ENCODE measurements at regions not wholly inside any gene's neighbourhood (a gene's known extent, or its start where the extent isn't known, plus 50 kb on each side); places are given as distances from the start of the nearest gene placed in this dataset.
"Not testable (repeated sequence)": the region's sequence is repeated elsewhere in the genome, so short reads cannot be mapped to it uniquely, and the experiment has no call there.

GRCh38 chr1:166588741-166589140 lies 250.5 kb upstream of the POGK start:
- H3K27ac ChIP-seq, result no peak overlapping the region
- no peak for DNase-seq (ENCODE audit: low spot score)
- CTCF ChIA-PET, result no interaction called here
- POLR2A ChIA-PET (ENCODE audit: low non-redundant PET), result no interaction called here
- TF ChIP-seq, protein P1, sequence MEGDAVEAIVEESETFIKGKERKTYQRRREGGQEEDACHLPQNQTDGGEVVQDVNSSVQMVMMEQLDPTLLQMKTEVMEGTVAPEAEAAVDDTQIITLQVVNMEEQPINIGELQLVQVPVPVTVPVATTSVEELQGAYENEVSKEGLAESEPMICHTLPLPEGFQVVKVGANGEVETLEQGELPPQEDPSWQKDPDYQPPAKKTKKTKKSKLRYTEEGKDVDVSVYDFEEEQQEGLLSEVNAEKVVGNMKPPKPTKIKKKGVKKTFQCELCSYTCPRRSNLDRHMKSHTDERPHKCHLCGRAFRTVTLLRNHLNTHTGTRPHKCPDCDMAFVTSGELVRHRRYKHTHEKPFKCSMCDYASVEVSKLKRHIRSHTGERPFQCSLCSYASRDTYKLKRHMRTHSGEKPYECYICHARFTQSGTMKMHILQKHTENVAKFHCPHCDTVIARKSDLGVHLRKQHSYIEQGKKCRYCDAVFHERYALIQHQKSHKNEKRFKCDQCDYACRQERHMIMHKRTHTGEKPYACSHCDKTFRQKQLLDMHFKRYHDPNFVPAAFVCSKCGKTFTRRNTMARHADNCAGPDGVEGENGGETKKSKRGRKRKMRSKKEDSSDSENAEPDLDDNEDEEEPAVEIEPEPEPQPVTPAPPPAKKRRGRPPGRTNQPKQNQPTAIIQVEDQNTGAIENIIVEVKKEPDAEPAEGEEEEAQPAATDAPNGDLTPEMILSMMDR (conservative IDR thresholded peaks at IDR 0.05; ENCODE audit: low read depth), result no peak

DNA sequence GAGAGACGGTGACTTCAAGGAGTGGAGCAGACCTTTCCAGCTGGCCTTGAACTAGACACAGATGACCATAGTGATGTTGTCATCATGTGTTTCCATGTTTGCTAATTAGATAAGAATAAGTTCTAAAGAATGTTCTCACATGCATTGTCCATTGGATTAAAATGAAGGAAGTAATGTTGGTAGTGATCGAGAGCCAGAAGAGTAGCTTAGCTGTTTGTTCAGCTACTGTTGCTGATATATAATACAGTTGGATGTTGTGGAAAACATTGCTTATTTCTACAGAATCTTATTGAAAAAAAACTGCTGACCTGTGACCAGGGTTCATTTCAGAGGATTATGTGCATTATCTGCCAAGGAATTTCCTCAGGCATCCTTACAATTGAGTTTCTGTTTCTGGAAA lies 249.1 kb upstream of the POGK start:
- POLR2A ChIA-PET (ENCODE audit: low non-redundant PET), result no interaction called here

GRCh38 chr1:166594646-166595045 lies 244.6 kb upstream of the POGK start:
- TF ChIP-seq, protein P1 (conservative IDR thresholded peaks at IDR 0.05; ENCODE audit: low read depth), result no peak
- no peak for DNase-seq (ENCODE audit: low spot score)
- no peak overlapping the region for H3K27ac ChIP-seq
- ChIA-PET CTCF (no interaction called here), POLR2A (ENCODE audit: low non-redundant PET) (no interaction called here)

More for the DNA sequence above, 249.1 kb upstream of the POGK start:
- DNase-seq (ENCODE audit: low spot score), result no peak
- no peak overlapping the region for H3K27ac ChIP-seq
- CTCF ChIA-PET, result interaction anchor here (1.0 kb wide), 1 partner anchor 10 kb away, joined by 3 read pairs; no protein-coding TSS in a partner anchor
- TF ChIP-seq, protein P1 (conservative IDR thresholded peaks at IDR 0.05; ENCODE audit: low read depth), result no peak

DNA sequence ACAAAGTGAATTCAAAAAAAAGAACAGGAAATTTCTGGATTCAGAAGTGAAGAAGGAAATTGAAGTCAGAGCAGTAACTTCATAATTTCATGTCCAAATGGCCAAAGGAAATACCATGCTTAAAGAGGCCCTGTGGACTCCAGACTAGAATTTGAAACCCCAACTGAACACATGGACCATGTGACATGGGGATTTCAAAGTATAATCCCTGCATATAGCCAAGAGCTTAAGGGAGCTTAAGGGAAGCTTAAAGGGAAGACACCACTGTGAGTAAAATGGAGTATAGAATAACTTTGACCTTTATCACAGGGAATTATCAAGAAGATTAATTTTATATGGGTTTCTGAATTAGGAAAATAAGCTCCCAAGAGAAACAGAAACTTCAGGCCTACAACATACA lies 241.8 kb upstream of the POGK start:
- H3K27ac ChIP-seq, result no peak overlapping the region
- DNase-seq (ENCODE audit: low spot score), result no peak
- POLR2A ChIA-PET (ENCODE audit: low non-redundant PET), result no interaction called here
- CTCF ChIA-PET, result interaction anchor here (0.7 kb wide), 1 partner anchor 900 kb away, joined by 6 read pairs; no protein-coding TSS in a partner anchor
- TF ChIP-seq, protein P1 (conservative IDR thresholded peaks at IDR 0.05; ENCODE audit: low read depth), result no peak

DNA sequence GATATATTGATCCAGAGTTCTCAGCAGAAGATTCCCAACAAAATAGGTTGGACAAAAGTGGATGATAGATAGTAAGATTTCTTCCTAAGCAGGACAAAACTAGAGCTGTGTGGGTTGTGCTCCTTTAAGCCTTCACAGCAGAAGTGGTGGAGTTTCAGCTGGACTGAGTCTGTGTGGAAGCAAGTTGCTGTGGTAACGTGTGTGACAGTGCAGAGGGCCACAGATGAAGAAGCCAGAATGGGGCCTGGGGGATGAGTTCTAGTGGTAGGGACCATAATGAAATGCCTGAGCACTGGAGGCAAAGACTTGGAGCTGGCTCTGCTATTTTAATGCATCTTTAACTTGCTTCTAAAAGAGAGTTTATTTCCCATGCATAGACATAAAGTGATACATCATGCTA lies 238.7 kb upstream of the POGK start:
- TF ChIP-seq, protein P1 (conservative IDR thresholded peaks at IDR 0.05; ENCODE audit: low read depth), result no peak
- ChIA-PET CTCF (interaction anchor here (0.7 to 0.8 kb wide), 2 partner anchors 11 to 89 kb away, joined by 3 read pairs; no protein-coding TSS in a partner anchor), POLR2A (ENCODE audit: low non-redundant PET) (no interaction called here)
- no peak overlapping the region for H3K27ac ChIP-seq
- no peak for DNase-seq (ENCODE audit: low spot score)

DNA sequence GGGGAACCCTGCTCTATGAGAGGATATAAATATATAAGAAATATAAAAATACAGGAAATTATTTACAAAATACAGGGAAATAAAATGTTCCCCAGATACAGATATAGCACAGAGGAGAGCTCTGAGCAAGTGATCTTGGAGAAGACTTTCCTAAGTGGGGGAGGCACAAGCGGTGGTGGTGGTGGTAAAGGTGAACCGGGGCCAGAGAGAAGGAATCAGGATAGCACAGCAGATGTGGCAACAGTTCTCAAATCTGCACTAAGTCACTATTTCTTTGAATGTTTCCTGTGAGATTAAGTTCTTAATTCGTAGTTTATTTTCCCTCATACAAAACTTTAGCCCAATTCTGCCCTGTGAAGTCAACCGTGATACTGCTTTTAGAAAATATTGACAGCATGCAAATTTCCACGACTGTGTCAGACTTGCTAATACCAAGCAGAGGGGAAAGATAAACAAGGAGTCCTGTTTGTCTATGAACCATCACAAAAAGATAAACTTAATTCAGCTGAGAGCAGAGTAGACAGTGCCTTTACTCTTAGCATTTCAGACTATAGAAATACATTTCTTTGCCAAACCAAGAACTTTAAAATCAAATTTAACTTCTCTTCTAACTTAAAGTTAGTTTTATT lies 237.5 kb upstream of the POGK start:
- H3K27ac ChIP-seq, result no peak overlapping the region
- CTCF ChIA-PET, result no interaction called here
- POLR2A ChIA-PET (ENCODE audit: low non-redundant PET), result no interaction called here
- TF ChIP-seq, protein P1 (conservative IDR thresholded peaks at IDR 0.05; ENCODE audit: low read depth), result no peak
- no peak for DNase-seq (ENCODE audit: low spot score)

- POLR2A ChIA-PET (ENCODE audit: low non-redundant PET); H3K27ac ChIP-seq; CTCF ChIA-PET; DNase-seq (ENCODE audit: low spot score): not testable (repeated sequence)
Measured at GRCh38 chr1:166602801-166603200, 236.5 kb upstream of the POGK start.

Measured in RWPE1 (cell line).